Fibroblast of lung (primary cell): ENCODE measurements at regions not wholly inside any gene's neighbourhood (a gene's known extent, or its start where the extent isn't known, plus 50 kb on each side); places are given as distances from the start of the nearest gene placed in this dataset.

Source experiments
- DNase-seq, 2 donors: peaks; one replicate each; pipeline versions ENCODE4 v3.0.0 to v3.0.0-alpha.2; 2010; ENCODE audit warnings: low read depth in 2 of 2
- H2AFZ ChIP-seq: 2 replicates; pipeline ENCODE4 v1.5.1; 2012; ENCODE audit warnings: low read length, control low read depth, inconsistent platforms
- H3K27ac ChIP-seq: 2 replicates; pipeline ENCODE4 v1.5.1; 2011; ENCODE audit warnings: low read length, control low read depth; ENCODE audit not compliant: insufficient read depth
- H3K27me3 ChIP-seq: 2 replicates; pipeline ENCODE4 v1.5.1; 2011; ENCODE audit warnings: mild to moderate bottlenecking, low read length; ENCODE audit not compliant: control insufficient read depth, insufficient read depth
- H3K36me3 ChIP-seq: 2 replicates; pipeline ENCODE4 v1.5.1; 2011; ENCODE audit warnings: low read length; ENCODE audit not compliant: control insufficient read depth, insufficient read depth
- H3K4me1 ChIP-seq: 2 replicates; pipeline ENCODE4 v1.5.1; 2011; ENCODE audit warnings: low read length; ENCODE audit not compliant: control insufficient read depth, insufficient read depth; ENCODE audit errors: extremely low read depth
- H3K4me2 ChIP-seq: 2 replicates; pipeline ENCODE4 v1.5.1; 2011; ENCODE audit warnings: low read length, control low read depth; ENCODE audit not compliant: insufficient read depth; ENCODE audit errors: extremely low read depth
- H3K4me3 ChIP-seq, 4 experiments: fragments of 200-600 bp in 1 of 4; sonication (generic) in 1 of 4; replicated peaks in 1 of 4; 2 replicates each; pipeline ENCODE4 v1.5.1; 2011 to 2016; ENCODE audit warnings: low read length in 4 of 4, low read depth in 3 of 4, mild to moderate bottlenecking in 3 of 4, control low read depth in 2 of 4, inconsistent platforms in 1 of 4, mixed read lengths in 1 of 4; ENCODE audit not compliant: insufficient read depth in 1 of 4; ENCODE audit errors: control extremely low read depth in 1 of 4
- H3K79me2 ChIP-seq: 2 replicates; pipeline ENCODE4 v1.5.1; 2012; ENCODE audit warnings: mild to moderate bottlenecking, low read length, inconsistent platforms; ENCODE audit not compliant: control insufficient read depth, insufficient read depth
- H3K9ac ChIP-seq: 2 replicates; pipeline ENCODE4 v1.5.1; 2011; ENCODE audit warnings: mild to moderate bottlenecking, low read length, control low read depth; ENCODE audit not compliant: insufficient read depth
- H3K9me3 ChIP-seq: 2 replicates; pipeline ENCODE4 v1.5.1; 2012; ENCODE audit warnings: low read depth, low read length; ENCODE audit not compliant: control insufficient read depth, insufficient read depth
- H4K20me1 ChIP-seq: 2 replicates; pipeline ENCODE4 v1.5.1; 2011; ENCODE audit warnings: low read length; ENCODE audit not compliant: control insufficient read depth, insufficient read depth; ENCODE audit errors: extremely low read depth
- EZH2 ChIP-seq: IDR thresholded peaks from 2 replicates; pipeline ENCODE4 v1.5.1; 2012; ENCODE audit warnings: low read length, control low read depth, mild to moderate bottlenecking; ENCODE audit errors: missing control alignments
- TF ChIP-seq, protein P1 (sequence below), 2 donors: IDR thresholded peaks in 1 of 2; conservative IDR thresholded peaks in 1 of 2; 1 replicate in 1 of 2; 2 replicates in 1 of 2; pipeline ENCODE4 v1.5.1; 2011 to 2012; ENCODE audit warnings: low read length in 2 of 2, control low read depth in 1 of 2, inconsistent platforms in 1 of 2, low read depth in 1 of 2, mild to moderate bottlenecking in 1 of 2

DNA sequence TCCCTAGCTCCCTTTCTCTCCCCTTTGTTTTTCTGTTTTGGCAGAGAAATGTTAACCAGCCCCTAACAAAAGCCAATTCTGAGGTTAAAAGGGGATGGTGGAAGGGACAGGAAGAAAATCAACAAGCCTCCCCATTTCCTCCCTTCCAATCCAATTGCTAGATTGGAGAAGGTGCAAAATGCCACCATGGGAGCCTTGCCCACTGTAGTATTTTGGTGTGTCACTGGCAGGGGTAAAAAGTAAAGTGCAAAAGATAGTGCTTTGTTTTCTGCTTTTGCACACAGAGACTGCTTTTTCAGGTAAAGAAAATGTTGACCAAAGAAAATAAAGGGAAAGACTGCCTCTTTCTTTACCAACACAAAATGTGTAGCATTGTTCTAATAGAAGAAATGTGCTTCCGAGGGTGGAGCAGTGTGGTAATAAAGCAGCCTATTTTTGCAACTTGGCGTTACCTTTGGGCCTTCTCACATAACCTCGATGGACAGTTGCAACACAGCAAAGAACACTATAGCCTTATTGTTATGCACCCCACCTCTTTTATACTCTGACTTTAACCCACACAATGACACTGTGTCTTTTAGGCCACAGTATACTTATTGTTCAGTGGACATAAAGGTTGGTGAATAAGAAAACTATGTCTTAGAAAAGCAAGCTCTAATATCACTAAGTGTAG lies 861.8 kb downstream of the BCL11A start:
- H2AFZ ChIP-seq = no peak overlapping the region
- no peaks in the 10 kb centered on the region for H3K79me2 ChIP-seq
- TF ChIP-seq, protein P1, sequence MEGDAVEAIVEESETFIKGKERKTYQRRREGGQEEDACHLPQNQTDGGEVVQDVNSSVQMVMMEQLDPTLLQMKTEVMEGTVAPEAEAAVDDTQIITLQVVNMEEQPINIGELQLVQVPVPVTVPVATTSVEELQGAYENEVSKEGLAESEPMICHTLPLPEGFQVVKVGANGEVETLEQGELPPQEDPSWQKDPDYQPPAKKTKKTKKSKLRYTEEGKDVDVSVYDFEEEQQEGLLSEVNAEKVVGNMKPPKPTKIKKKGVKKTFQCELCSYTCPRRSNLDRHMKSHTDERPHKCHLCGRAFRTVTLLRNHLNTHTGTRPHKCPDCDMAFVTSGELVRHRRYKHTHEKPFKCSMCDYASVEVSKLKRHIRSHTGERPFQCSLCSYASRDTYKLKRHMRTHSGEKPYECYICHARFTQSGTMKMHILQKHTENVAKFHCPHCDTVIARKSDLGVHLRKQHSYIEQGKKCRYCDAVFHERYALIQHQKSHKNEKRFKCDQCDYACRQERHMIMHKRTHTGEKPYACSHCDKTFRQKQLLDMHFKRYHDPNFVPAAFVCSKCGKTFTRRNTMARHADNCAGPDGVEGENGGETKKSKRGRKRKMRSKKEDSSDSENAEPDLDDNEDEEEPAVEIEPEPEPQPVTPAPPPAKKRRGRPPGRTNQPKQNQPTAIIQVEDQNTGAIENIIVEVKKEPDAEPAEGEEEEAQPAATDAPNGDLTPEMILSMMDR (conservative IDR thresholded peaks at IDR 0.05 in 1 of 2, IDR thresholded peaks at IDR 0.05 in 1 of 2; ENCODE audit: low read depth in 1 of 2, low read length in 2 of 2) = no peak
- TF ChIP-seq EZH2 = no peak
- H3K9me3 ChIP-seq = no peaks in the 10 kb centered on the region
- H3K9ac ChIP-seq = no peak overlapping the region
- H3K27ac ChIP-seq = no peak overlapping the region
- no peaks in the 10 kb centered on the region for H3K36me3 ChIP-seq
- no peak overlapping the region for H3K4me2 ChIP-seq
- H4K20me1 ChIP-seq = no peaks in the 10 kb centered on the region
- H3K27me3 ChIP-seq = no peaks in the 10 kb centered on the region
- no peaks in the 10 kb centered on the region for H3K4me1 ChIP-seq
- H3K4me3 ChIP-seq = no peak overlapping the region
- DNase-seq = no peak

DNA sequence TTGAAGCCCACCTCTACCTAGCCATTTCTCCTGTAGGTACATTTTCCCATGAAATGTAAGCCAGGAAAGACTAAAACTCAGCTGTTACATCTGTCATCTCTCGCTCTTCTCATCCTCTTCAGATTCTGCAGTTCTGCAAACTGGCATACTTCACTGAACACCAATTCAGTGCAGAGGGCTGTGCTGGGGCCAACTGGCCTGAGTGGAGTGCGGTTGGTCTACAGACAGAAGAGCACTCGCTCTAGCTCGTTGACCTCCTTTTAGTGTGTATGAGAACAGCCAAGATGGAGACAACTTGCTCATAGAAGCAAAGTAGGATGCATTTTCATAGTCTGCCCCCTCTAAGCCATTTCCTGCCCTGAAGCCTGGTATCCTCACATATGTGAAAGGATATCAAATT lies 862.6 kb downstream of the BCL11A start:
- H3K79me2 ChIP-seq = no peaks in the 10 kb centered on the region
- H3K9ac ChIP-seq = no peak overlapping the region
- no peak for TF ChIP-seq EZH2
- TF ChIP-seq, protein P1 (conservative IDR thresholded peaks at IDR 0.05 in 1 of 2, IDR thresholded peaks at IDR 0.05 in 1 of 2; ENCODE audit: low read depth in 1 of 2, low read length in 2 of 2) = no peak
- DNase-seq = no peak
- no peaks in the 10 kb centered on the region for H3K36me3 ChIP-seq
- no peaks in the 10 kb centered on the region for H3K27me3 ChIP-seq
- H3K9me3 ChIP-seq = no peaks in the 10 kb centered on the region
- H4K20me1 ChIP-seq = no peaks in the 10 kb centered on the region
- no peak overlapping the region for H3K4me2 ChIP-seq
- H3K27ac ChIP-seq = no peak overlapping the region
- H3K4me1 ChIP-seq = no peaks in the 10 kb centered on the region
- H2AFZ ChIP-seq = no peak overlapping the region
- no peak overlapping the region for H3K4me3 ChIP-seq

DNA sequence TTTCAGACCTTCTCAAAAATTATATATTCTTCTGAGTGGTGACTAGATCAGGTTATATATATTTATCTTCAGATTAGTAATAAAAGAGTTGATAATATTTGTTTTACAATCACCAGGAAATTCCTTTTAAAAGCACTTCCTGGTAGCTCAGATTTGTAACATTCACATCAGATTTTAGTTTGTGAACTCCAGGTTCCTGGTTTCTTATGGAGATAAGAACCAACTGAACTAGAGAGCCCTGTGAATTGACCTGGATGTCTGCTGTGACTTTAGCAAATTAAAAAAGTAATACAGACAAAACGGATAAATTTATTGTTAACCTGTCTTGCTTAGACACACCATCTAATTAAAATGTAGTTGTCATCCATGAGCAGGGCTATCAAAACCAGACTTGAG lies 868.7 kb downstream of the BCL11A start:
- Histone ChIP-seq H3K4me3 (no peak overlapping the region), H2AFZ (no peak overlapping the region), H3K9ac (no peak overlapping the region), H3K4me2 (no peak overlapping the region), H3K9me3 (no peaks in the 10 kb centered on the region), H3K36me3 (no peaks in the 10 kb centered on the region), H3K79me2 (no peaks in the 10 kb centered on the region), H3K27ac (no peak overlapping the region), H4K20me1 (no peaks in the 10 kb centered on the region), H3K27me3 (no peaks in the 10 kb centered on the region), H3K4me1 (no peaks in the 10 kb centered on the region)
- no peak for DNase-seq
- TF ChIP-seq, protein P1 (conservative IDR thresholded peaks at IDR 0.05 in 1 of 2, IDR thresholded peaks at IDR 0.05 in 1 of 2; ENCODE audit: low read depth in 1 of 2, low read length in 2 of 2) = no peak
- no peak for TF ChIP-seq EZH2
